ENCODE measurements at regions not wholly inside any gene's neighbourhood (a gene's known extent, or its start where the extent isn't known, plus 50 kb on each side); places are given as distances from the start of the nearest gene placed in this dataset.

GRCh38 chr11:86156397-86156955 lies 87.6 kb upstream of the PICALM start:
- TF ChIP-seq CTCF (IDR thresholded peaks at IDR 0.05) = no peak
- WGBS, 5 donors = 81 to 88% (median 83%) methylated on average over 3 of the region's 3 CpGs
- no peak for DNase-seq
- Histone ChIP-seq H3K4me3 (no peak overlapping the region), H3K9me3 (no peaks in the 10 kb centered on the region), H3K4me1 (peaks cover 2 to 43% (median 27%) of the 10 kb centered on the region in 4 donors), H3K36me3 (no peaks in the 10 kb centered on the region), H3K27me3 (no peaks in the 10 kb centered on the region), H3K27ac (peak overlapping the region in 2 of 5 donors; percentile 12 to 13)
- intact Hi-C loops (cut with DNase I; ENCODE audit: low total_unique reads) = no loop called here

GRCh38 chr11:86155200-86155844 lies 86.4 kb upstream of the PICALM start:
- Histone ChIP-seq H3K4me3 (no peak overlapping the region), H3K36me3 (no peaks in the 10 kb centered on the region), H3K27me3 (no peaks in the 10 kb centered on the region), H3K9me3 (no peaks in the 10 kb centered on the region), H3K27ac (no peak overlapping the region), H3K4me1 (peaks cover 7 to 44% (median 29%) of the 10 kb centered on the region in 4 donors)
- 85 to 97% (median 93%) methylated on average over 7 of the region's 7 CpGs for WGBS, 5 donors
- TF ChIP-seq POLR2A (IDR thresholded peaks at IDR 0.05) (no peak), EP300 (IDR thresholded peaks at IDR 0.05) (no peak), POLR2AphosphoS5 (IDR thresholded peaks at IDR 0.05) (no peak), CTCF (IDR thresholded peaks at IDR 0.05) (no peak)
- intact Hi-C loops (cut with DNase I; ENCODE audit: low total_unique reads) = no loop called here
- no peak for DNase-seq

GRCh38 chr11:86153439-86153838 lies 84.6 kb upstream of the PICALM start:
- no peak overlapping the region for H3K4me3 ChIP-seq
- TF ChIP-seq POLR2A (IDR thresholded peaks at IDR 0.05) (no peak), CTCF (IDR thresholded peaks at IDR 0.05) (no peak), EP300 (IDR thresholded peaks at IDR 0.05) (no peak), POLR2AphosphoS5 (IDR thresholded peaks at IDR 0.05) (no peak)
- no peaks in the 10 kb centered on the region for H3K36me3 ChIP-seq
- no peaks in the 10 kb centered on the region for H3K27me3 ChIP-seq
- intact Hi-C loops (cut with DNase I; ENCODE audit: low total_unique reads) = no loop called here
- H3K4me1 ChIP-seq = peaks cover 7 to 46% (median 28%) of the 10 kb centered on the region in 4 donors
- WGBS, 5 donors = 12 to 29% (median 24%) methylated on average over 1 of the region's 1 CpG
- DNase-seq = no peak
- no peaks in the 10 kb centered on the region for H3K9me3 ChIP-seq
- no peak overlapping the region for H3K27ac ChIP-seq

- H3K9me3 ChIP-seq = no peaks in the 10 kb centered on the region
- intact Hi-C loops (cut with DNase I; ENCODE audit: low total_unique reads) = no loop called here
- no peaks in the 10 kb centered on the region for H3K27me3 ChIP-seq
- DNase-seq = no peak
- peaks cover 7 to 46% (median 28%) of the 10 kb centered on the region in 4 donors for H3K4me1 ChIP-seq
- WGBS, 5 donors = 94 to 98% (median 96%) methylated on average over 2 of the region's 2 CpGs
- no peak overlapping the region for H3K4me3 ChIP-seq
- no peak overlapping the region for H3K27ac ChIP-seq
- H3K36me3 ChIP-seq = no peaks in the 10 kb centered on the region
- TF ChIP-seq CTCF (IDR thresholded peaks at IDR 0.05) (no peak), POLR2A (IDR thresholded peaks at IDR 0.05) (no peak), EP300 (IDR thresholded peaks at IDR 0.05) (no peak), POLR2AphosphoS5 (IDR thresholded peaks at IDR 0.05) (no peak)
Measured at GRCh38 chr11:86152901-86153300, 84.0 kb upstream of the PICALM start.

All from stomach (tissue), 8 donors.